GM12864 (cell line): ENCODE measurements at regions not wholly inside any gene's neighbourhood (a gene's known extent, or its start where the extent isn't known, plus 50 kb on each side); places are given as distances from the start of the nearest gene placed in this dataset.

ENCODE experiments used
- DNase-seq: peaks from one replicate; pipeline ENCODE4 v3.0.0-alpha.2; 2011; ENCODE audit warnings: low read depth
- H3K4me3 ChIP-seq: 2 replicates; pipeline ENCODE4 v1.5.1; 2011; ENCODE audit warnings: mild to moderate bottlenecking, low read depth, low read length, control low read depth
- TF ChIP-seq, protein P1 (sequence below): IDR thresholded peaks from 2 replicates; pipeline ENCODE4 v1.5.1; 2011; ENCODE audit warnings: low read depth, mild to moderate bottlenecking, moderate library complexity, low read length, control low read depth, inconsistent platforms; ENCODE audit errors: missing control alignments

DNA sequence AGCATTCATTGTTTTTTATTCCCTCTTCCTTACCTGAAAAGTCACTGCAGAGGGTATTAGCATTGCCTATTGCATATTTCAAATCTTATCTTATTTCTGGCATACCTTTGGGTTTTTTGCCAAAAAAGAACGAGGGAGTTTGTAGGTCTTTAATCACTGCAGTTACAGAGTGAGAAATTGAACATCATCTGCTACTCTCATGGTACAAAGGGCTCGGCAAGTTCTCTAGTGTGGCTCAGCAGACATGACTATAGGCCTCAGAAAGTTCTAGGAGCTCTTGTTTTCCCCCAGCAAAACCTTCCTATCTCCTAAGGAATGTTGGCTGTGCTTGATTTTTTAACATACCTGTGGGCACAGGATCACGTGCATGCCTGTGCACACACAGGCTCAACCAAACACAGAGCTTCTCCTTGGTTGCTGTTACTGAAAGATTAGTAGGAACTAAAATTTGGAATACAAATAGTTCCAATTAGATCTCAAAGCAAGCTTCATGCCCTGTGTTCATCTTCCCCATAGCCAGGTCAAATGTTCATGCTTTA lies 69.7 kb downstream of the CCDC185 start:
- no peak for DNase-seq
- TF ChIP-seq, protein P1, sequence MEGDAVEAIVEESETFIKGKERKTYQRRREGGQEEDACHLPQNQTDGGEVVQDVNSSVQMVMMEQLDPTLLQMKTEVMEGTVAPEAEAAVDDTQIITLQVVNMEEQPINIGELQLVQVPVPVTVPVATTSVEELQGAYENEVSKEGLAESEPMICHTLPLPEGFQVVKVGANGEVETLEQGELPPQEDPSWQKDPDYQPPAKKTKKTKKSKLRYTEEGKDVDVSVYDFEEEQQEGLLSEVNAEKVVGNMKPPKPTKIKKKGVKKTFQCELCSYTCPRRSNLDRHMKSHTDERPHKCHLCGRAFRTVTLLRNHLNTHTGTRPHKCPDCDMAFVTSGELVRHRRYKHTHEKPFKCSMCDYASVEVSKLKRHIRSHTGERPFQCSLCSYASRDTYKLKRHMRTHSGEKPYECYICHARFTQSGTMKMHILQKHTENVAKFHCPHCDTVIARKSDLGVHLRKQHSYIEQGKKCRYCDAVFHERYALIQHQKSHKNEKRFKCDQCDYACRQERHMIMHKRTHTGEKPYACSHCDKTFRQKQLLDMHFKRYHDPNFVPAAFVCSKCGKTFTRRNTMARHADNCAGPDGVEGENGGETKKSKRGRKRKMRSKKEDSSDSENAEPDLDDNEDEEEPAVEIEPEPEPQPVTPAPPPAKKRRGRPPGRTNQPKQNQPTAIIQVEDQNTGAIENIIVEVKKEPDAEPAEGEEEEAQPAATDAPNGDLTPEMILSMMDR = no peak

DNA sequence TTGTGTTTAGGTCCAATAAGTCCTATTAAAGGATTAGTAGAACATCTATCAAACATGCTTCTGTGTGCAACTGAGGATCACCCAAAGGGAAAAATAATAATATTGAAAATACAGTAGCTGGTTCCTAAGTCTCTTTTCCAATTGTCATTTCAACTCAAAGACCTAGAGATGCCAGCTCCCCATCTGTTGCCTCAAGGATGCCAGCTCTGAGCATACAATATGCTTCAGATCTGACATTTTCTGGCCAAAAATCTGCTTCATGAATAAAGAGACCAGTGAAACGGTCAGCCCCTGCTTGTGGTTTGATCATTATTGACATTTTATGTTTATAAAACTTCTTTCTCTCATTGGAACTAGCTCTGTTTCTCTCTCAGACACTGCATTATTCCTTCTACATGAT lies 72.9 kb downstream of the CCDC185 start:
- TF ChIP-seq, protein P1 = no peak
- no peak for DNase-seq
- no peak overlapping the region for H3K4me3 ChIP-seq

More for the DNA sequence above, 69.7 kb downstream of the CCDC185 start:
- H3K4me3 ChIP-seq = no peak overlapping the region

DNA sequence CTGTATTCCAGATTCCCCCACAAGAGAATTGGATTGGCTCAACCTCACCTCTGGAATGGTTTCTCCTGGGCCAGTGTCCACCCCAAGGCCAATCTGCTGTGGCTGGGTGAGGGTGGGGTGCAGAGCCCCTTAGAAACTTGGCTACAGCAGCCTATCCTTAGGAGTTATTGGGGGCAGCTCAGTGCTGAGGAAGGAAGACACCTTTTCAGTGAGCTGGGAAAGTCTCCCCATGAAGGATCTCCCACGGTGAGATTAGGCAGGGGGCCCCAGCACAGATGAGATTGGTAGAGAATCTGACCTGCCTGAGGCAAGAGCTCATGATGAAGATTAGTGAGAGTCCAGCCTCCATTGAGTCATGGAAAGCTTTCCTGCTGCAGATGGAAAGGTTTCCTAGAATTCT lies 78.4 kb downstream of the CCDC185 start:
- TF ChIP-seq, protein P1 = no peak
- no peak overlapping the region for H3K4me3 ChIP-seq
- DNase-seq = no peak

DNA sequence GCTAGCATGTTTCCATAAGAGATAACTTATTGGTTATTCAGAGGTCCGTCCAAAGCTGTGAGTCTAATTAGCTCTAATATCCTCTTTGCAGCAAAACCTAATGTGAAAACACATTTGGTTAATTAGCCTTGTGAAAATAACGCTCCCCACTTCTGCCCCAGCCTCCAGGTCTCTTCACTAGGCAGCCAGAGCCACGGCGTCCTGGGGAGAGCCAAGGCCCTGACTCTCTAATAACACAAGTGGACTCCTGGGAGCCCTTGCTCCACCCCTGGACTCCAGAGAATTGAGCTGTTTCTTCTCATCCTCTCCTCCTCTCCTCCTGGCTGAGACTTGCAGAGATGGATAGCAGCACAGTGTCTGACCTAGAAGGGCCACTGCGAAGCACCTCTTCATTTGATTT lies 78.8 kb downstream of the CCDC185 start:
- DNase-seq = no peak
- TF ChIP-seq, protein P1 = no peak
- no peak overlapping the region for H3K4me3 ChIP-seq

DNA sequence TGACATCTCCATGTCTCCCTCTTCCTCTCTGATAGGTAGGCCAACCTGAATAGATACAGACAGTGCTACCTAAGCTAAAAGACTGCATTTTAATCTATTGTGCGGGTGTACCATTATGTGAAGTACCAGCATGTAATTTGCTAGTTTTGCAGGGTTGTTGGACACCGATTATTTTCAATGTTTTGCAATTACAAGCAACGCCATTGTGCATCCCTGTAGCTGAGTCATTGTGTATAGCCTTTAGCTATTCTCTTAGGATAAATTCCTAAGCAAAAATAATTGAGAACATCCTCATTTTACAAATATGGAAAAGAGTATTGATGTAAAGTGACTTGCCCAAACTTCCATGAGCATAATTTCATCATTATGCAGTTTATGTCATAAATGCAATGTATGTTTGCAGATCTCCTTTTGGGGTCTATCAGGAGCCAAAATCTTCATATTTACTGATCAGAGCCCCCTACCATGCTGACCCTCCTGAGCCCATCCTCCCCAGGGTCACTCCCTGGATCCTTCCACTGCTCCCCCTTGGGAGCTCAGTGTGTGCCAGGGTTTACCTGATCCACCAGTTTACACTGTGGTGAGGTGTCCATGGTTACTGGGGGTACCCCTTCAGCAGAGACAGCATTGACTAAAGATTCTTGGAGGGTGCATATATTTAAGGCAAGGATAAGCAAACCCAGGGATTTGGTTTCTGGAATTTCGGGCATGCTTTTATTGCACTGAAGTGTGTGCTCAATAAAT lies 80.6 kb downstream of the CCDC185 start:
- TF ChIP-seq, protein P1 = no peak

DNA sequence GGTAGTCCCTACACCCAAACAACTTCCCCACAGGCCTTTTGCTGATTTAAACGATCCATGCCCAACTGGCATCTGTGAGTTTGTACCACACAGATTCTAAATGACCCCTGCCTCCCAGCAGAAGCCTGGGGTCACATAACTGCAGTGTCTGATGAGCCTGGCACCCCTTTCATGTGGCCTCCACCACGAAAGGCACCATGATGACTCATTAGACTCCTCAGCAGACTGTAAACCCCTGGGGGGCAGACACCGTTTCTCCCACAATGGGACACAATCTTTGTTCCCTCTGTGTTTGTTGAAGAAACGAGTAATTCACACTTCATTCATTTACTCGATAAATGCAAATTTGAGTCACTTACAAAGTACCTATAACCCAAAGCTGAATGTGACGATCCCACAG lies 81.6 kb downstream of the CCDC185 start:
- no peak for DNase-seq
- TF ChIP-seq, protein P1 = no peak
- H3K4me3 ChIP-seq = no peak overlapping the region

More for the DNA sequence above, 80.6 kb downstream of the CCDC185 start:
- no peak overlapping the region for H3K4me3 ChIP-seq
- no peak for DNase-seq

DNA sequence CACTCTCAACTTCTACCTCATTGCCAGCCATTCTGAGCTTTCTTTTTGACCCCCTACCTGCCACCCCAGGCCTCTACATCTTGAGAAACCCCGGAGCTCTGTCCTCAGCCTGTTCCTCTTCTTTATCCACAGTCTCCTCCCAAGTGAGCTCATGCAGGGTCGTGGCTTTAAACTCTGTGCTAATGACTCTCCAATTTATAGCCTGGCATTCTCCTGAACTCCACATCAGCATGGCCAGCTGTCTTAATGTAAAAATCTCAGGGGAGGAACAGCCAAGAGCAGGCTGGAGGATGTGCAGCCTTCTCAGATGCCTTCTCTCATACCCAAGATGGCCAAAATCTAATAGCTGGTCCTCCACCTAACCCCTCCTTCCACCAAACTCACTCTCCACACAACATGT lies 84.2 kb downstream of the CCDC185 start:
- TF ChIP-seq, protein P1 = no peak
- no peak overlapping the region for H3K4me3 ChIP-seq

More for the DNA sequence above, 84.2 kb downstream of the CCDC185 start:
- no peak for DNase-seq
